Prostate gland (tissue), 1 donor: ENCODE measurements at regions not wholly inside any gene's neighbourhood (a gene's known extent, or its start where the extent isn't known, plus 50 kb on each side); places are given as distances from the start of the nearest gene placed in this dataset.

Experiments used
- POLR2A ChIP-seq: fragments of 450-650 bp; IDR thresholded peaks from one replicate; pipeline ENCODE4 v1.6.1; 2016; ENCODE audit warnings: antibody characterized with exemption, mild to moderate bottlenecking
- POLR2AphosphoS5 ChIP-seq: sonication (generic); formaldehyde crosslinking; IDR thresholded peaks from one replicate; pipeline ENCODE4 v1.6.1; 2017; ENCODE audit warnings: antibody characterized with exemption

- TF ChIP-seq POLR2A: no peak
- TF ChIP-seq POLR2AphosphoS5: no peak
These were observed 293.2 kb upstream of the WWC1 start for GRCh38 chr5:167998148-167998767.
